ENCODE measurements at regions not wholly inside any gene's neighbourhood (a gene's known extent, or its start where the extent isn't known, plus 50 kb on each side); places are given as distances from the start of the nearest gene placed in this dataset.

DNA sequence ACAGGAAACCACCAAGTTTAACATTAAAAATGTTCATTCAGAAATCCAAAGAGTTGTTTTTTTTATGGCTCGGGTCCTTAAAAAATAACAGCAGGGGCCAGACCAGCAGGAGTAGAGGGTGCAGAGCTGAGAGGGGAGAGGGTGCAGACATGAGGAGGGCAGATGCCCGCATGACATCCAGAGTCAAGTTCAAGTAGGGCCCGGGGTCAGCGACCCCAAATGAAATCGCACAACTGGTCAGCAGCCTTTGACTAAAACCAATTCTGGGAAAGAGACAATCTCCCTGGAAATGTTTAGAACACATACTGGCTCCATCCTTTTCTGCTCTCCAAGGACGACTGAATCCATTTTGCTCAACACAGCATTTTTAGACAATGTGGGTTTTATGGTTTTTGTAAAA, 297.5 kb downstream of the FGFR2 start:
- no peak for DNase-seq (ENCODE audit: low read depth)
- TF ChIP-seq, protein P1, sequence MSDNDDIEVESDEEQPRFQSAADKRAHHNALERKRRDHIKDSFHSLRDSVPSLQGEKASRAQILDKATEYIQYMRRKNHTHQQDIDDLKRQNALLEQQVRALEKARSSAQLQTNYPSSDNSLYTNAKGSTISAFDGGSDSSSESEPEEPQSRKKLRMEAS (IDR thresholded peaks at IDR 0.05; ENCODE audit: low read depth, low read length): no peak
- no peak for TF ChIP-seq POLR2A (IDR thresholded peaks at IDR 0.05; ENCODE audit: extremely low read depth, insufficient read length)
- TF ChIP-seq, protein P2, sequence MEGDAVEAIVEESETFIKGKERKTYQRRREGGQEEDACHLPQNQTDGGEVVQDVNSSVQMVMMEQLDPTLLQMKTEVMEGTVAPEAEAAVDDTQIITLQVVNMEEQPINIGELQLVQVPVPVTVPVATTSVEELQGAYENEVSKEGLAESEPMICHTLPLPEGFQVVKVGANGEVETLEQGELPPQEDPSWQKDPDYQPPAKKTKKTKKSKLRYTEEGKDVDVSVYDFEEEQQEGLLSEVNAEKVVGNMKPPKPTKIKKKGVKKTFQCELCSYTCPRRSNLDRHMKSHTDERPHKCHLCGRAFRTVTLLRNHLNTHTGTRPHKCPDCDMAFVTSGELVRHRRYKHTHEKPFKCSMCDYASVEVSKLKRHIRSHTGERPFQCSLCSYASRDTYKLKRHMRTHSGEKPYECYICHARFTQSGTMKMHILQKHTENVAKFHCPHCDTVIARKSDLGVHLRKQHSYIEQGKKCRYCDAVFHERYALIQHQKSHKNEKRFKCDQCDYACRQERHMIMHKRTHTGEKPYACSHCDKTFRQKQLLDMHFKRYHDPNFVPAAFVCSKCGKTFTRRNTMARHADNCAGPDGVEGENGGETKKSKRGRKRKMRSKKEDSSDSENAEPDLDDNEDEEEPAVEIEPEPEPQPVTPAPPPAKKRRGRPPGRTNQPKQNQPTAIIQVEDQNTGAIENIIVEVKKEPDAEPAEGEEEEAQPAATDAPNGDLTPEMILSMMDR (IDR thresholded peaks at IDR 0.05; ENCODE audit: low read depth, low read length): no peak
- no peak for TF ChIP-seq MYC (IDR thresholded peaks at IDR 0.05; ENCODE audit: low read depth, low read length)
- no peak overlapping the region for H3K4me3 ChIP-seq (ENCODE audit: low read depth, low read length)

DNA sequence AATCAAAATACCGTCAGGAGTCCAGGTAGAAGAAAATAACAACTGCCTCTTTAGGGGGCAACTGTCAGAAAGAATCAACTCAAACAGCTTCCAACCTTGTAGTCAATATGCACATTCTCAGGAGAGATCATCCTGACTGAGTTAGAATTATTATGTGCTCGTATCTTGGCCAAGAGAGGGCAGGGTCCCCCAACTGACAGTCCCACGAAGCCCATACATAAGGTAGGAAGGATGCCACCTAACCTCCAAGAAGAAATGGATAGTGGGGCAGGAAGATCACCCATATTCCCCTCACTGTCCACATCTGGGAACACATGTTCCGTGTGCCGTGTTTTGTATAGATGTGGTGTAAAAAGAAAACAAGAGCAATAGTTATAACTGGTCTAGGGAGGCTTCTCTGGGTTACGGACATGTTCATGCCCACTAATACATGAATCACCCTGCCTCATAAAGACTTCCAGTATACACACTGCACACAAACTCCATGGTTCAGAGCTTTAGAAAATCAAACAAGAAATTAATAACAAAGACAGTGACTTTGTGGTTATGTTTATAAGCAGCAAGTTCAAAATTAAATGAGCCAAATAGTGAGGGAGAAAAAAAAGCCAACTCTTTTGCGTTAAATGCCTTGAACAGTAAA, 295.6 kb downstream of the FGFR2 start:
- TF ChIP-seq, protein P1 (IDR thresholded peaks at IDR 0.05; ENCODE audit: low read depth, low read length): no peak
- TF ChIP-seq, protein P2 (IDR thresholded peaks at IDR 0.05; ENCODE audit: low read depth, low read length): no peak
- TF ChIP-seq MYC (IDR thresholded peaks at IDR 0.05; ENCODE audit: low read depth, low read length) (no peak), POLR2A (IDR thresholded peaks at IDR 0.05; ENCODE audit: extremely low read depth, insufficient read length) (no peak)
- H3K4me3 ChIP-seq (ENCODE audit: low read depth, low read length): no peak overlapping the region
- no peak for DNase-seq (ENCODE audit: low read depth)

DNA sequence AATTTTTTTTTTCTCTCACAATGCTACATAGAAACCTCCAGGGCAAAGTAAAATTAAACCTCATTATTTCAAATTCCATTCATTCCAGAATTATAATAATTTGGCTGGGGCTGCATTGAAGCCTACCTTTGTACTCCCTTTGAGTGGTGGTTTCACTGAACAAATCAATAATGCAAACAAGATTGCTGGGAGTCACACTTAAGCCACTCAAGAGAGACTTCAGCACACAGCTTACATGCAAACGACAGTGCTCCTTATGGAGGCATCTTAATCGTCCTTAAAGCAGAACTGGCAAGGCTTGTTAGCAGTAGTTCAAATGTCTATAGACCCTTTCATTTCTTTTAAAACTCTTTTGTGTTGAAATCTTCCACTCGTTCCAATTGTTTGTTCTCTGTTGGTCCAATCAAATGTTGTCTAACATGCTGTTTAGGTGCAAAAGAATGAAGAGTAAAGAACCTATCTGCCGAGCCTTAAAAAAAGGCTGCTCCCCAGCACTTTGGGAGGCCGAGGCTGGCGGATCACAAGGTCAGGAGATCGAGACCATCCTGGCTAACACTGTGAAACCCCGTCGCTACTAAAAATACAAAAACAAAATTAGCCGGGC, 294.9 kb downstream of the FGFR2 start:
- TF ChIP-seq POLR2A (IDR thresholded peaks at IDR 0.05; ENCODE audit: extremely low read depth, insufficient read length) (no peak), MYC (IDR thresholded peaks at IDR 0.05; ENCODE audit: low read depth, low read length) (no peak)
- TF ChIP-seq, protein P2 (IDR thresholded peaks at IDR 0.05; ENCODE audit: low read depth, low read length): no peak
- TF ChIP-seq, protein P1 (IDR thresholded peaks at IDR 0.05; ENCODE audit: low read depth, low read length): no peak
- H3K4me3 ChIP-seq (ENCODE audit: low read depth, low read length): no peak overlapping the region
- DNase-seq (ENCODE audit: low read depth): no peak

DNA sequence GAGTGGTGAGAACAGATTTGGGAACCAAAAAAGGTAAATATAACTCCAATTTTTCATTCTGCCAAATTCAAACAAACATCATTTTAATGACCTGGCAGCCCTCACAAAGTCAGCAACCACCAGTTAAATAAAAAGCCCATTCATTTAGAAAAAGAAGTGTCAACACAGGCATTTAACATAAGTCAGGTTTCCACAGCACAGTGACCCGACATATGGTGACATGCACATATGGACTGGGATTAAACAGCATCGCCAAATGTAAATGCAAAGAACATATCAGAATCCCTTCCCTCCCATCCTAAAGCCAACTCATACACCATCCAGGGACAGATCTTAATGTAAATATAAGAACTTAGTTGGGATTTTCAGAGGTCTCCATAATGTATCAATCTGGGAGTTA, 293.2 kb downstream of the FGFR2 start:
- no peak overlapping the region for H3K4me3 ChIP-seq (ENCODE audit: low read depth, low read length)
- TF ChIP-seq, protein P2 (IDR thresholded peaks at IDR 0.05; ENCODE audit: low read depth, low read length): no peak
- TF ChIP-seq MYC (IDR thresholded peaks at IDR 0.05; ENCODE audit: low read depth, low read length): no peak
- no peak for TF ChIP-seq POLR2A (IDR thresholded peaks at IDR 0.05; ENCODE audit: extremely low read depth, insufficient read length)
- TF ChIP-seq, protein P1 (IDR thresholded peaks at IDR 0.05; ENCODE audit: low read depth, low read length): no peak
- no peak for DNase-seq (ENCODE audit: low read depth)

DNA sequence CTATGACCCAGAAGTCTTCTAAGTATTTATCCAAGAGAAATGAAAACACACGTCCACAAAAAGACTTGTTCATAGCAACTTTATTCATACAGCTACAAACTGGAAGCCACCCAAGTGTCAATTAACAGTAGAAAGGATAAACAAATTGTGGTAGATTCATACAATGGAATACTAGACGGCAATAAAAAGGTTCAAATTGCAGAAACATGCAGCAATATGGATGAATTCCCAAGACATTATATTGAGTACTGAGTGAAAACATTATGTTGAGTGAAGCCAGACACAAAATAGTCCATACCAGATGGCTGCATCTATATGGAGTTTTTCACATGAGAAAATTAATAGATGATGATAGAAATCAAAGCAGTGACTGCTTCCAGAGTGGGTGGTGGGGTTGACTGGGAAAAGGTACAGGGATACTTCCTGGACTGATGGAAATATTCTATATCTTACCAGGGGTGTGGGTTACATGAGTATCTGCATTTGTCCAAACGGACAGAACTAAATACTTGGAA, 292.0 kb downstream of the FGFR2 start:
- no peak overlapping the region for H3K4me3 ChIP-seq (ENCODE audit: low read depth, low read length)
- no peak for TF ChIP-seq MYC (IDR thresholded peaks at IDR 0.05; ENCODE audit: low read depth, low read length)
- DNase-seq (ENCODE audit: low read depth): no peak

DNA sequence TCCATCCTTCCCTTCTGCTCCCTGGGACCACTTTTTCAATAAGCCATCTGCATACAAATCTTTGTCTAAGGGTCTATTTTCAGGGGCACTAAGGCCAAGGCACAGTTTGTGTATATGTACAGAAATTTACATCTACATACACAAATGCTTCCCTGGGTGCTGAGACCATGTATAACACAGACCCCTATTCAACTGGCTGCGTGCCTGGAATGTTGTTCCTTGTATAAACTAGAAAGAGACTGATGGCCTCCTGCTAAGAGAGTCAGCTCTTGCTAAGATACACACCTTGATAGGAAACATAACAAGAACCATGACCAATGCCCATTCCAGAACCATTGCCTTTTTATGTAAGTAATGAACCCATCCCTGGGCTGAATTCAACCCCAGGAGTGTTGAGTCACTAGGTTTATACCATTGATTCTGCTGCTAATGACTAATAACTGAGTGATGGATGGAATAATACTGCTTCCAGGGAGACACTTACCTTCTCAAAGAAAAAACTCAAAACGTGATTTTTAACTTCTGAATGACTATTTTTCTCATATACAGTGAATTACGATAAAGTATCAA, 290.7 kb downstream of the FGFR2 start:
- TF ChIP-seq, protein P1 (IDR thresholded peaks at IDR 0.05; ENCODE audit: low read depth, low read length): no peak
- no peak for TF ChIP-seq POLR2A (IDR thresholded peaks at IDR 0.05; ENCODE audit: extremely low read depth, insufficient read length)
- no peak for TF ChIP-seq MYC (IDR thresholded peaks at IDR 0.05; ENCODE audit: low read depth, low read length)
- TF ChIP-seq, protein P2 (IDR thresholded peaks at IDR 0.05; ENCODE audit: low read depth, low read length): no peak
- no peak overlapping the region for H3K4me3 ChIP-seq (ENCODE audit: low read depth, low read length)
- no peak for DNase-seq (ENCODE audit: low read depth)
